ENCODE measurements at regions not wholly inside any gene's neighbourhood (a gene's known extent, or its start where the extent isn't known, plus 50 kb on each side); places are given as distances from the start of the nearest gene placed in this dataset.
A peak's percentile ranks its signal among the peaks of the same experiment; 100 is the strongest.
"Not testable (repeated sequence)": the region's sequence is repeated elsewhere in the genome, so short reads cannot be mapped to it uniquely, and the experiment has no call there.

- FAIRE-seq (no peak), DNase-seq (ENCODE audit: low spot score in 2 of 2) (no peak)
Measured at GRCh38 chr12:116426391-116427136, 132.6 kb upstream of the MAP1LC3B2 start.

GRCh38 chr12:116427200-116427930, 131.8 kb upstream of the MAP1LC3B2 start:
- DNase-seq (ENCODE audit: low spot score in 2 of 2) (no peak), FAIRE-seq (no peak)

GRCh38 chr12:116429826-116430360, 129.3 kb upstream of the MAP1LC3B2 start:
- no peak for FAIRE-seq
- no peak for DNase-seq (ENCODE audit: low spot score in 2 of 2)

- DNase-seq (ENCODE audit: low spot score in 2 of 2) (no peak), FAIRE-seq (no peak)
Measured at GRCh38 chr12:116430911-116431565, 128.1 kb upstream of the MAP1LC3B2 start.

- DNase-seq (ENCODE audit: low spot score in 2 of 2) (no peak), FAIRE-seq (no peak)
Measured at GRCh38 chr12:116431677-116432300, 127.4 kb upstream of the MAP1LC3B2 start.

- FAIRE-seq, result no peak
Measured at GRCh38 chr12:116432314-116432750, 126.8 kb upstream of the MAP1LC3B2 start.

GRCh38 chr12:116433249-116433648, 125.9 kb upstream of the MAP1LC3B2 start:
- FAIRE-seq (no peak), DNase-seq (ENCODE audit: low spot score in 2 of 2) (no peak)

More at GRCh38 chr12:116432314-116432750, 126.8 kb upstream of the MAP1LC3B2 start:
- DNase-seq (ENCODE audit: low spot score in 2 of 2), result no peak

GRCh38 chr12:116434155-116435011, 124.8 kb upstream of the MAP1LC3B2 start:
- FAIRE-seq, result no peak
- DNase-seq (ENCODE audit: low spot score in 2 of 2), result peak in 1 of 2 donors; percentile 30

GRCh38 chr12:116435984-116436383, 123.2 kb upstream of the MAP1LC3B2 start:
- FAIRE-seq (no peak), DNase-seq (ENCODE audit: low spot score in 2 of 2) (no peak)

- DNase-seq (ENCODE audit: low spot score in 2 of 2) (no peak), FAIRE-seq (no peak)
Measured at GRCh38 chr12:116436561-116437249, 122.5 kb upstream of the MAP1LC3B2 start.

GRCh38 chr12:116441292-116441691, 117.9 kb upstream of the MAP1LC3B2 start:
- no peak for DNase-seq (ENCODE audit: low spot score in 2 of 2)
- FAIRE-seq, result no peak

GRCh38 chr12:116442304-116442703, 116.9 kb upstream of the MAP1LC3B2 start:
- DNase-seq (ENCODE audit: low spot score in 2 of 2), result no peak
- no peak for FAIRE-seq

GRCh38 chr12:116442946-116443345, 116.2 kb upstream of the MAP1LC3B2 start:
- DNase-seq (ENCODE audit: low spot score in 2 of 2), result no peak
- no peak for FAIRE-seq

GRCh38 chr12:116443821-116444589, 115.2 kb upstream of the MAP1LC3B2 start:
- no peak for FAIRE-seq
- DNase-seq (ENCODE audit: low spot score in 2 of 2), result no peak

- FAIRE-seq (no peak), DNase-seq (ENCODE audit: low spot score in 2 of 2) (no peak)
Measured at GRCh38 chr12:116444590-116444943, 114.6 kb upstream of the MAP1LC3B2 start.

GRCh38 chr12:116448165-116448739, 110.9 kb upstream of the MAP1LC3B2 start:
- DNase-seq (ENCODE audit: low spot score in 2 of 2) (no peak), FAIRE-seq (no peak)

GRCh38 chr12:116450406-116450910, 108.7 kb upstream of the MAP1LC3B2 start:
- FAIRE-seq, result no peak
- DNase-seq (ENCODE audit: low spot score in 2 of 2), result no peak

GRCh38 chr12:116452975-116453374, 106.2 kb upstream of the MAP1LC3B2 start:
- FAIRE-seq, result not testable (repeated sequence)

More at GRCh38 chr12:116452975-116453374, 106.2 kb upstream of the MAP1LC3B2 start:
- not testable (repeated sequence) for DNase-seq (ENCODE audit: low spot score in 2 of 2)
